ENCODE measurements at regions not wholly inside any gene's neighbourhood (a gene's known extent, or its start where the extent isn't known, plus 50 kb on each side); places are given as distances from the start of the nearest gene placed in this dataset.

GRCh38 chr5:104266161-104266560, 703.6 kb upstream of the NUDT12 start:
- intact Hi-C loops (cut with micrococcal nuclease) = no loop called here
- no peak overlapping the region for H3K4me3 ChIP-seq
- no peaks in the 10 kb centered on the region for H3K36me3 ChIP-seq
- no peak for TF ChIP-seq CTCF (IDR thresholded peaks at IDR 0.05; ENCODE audit: borderline replicate concordance)
- no peak for DNase-seq
- H3K27ac ChIP-seq (replicated peaks) = no peak overlapping the region
- no peaks in the 10 kb centered on the region for H3K9me3 ChIP-seq (replicated peaks)
- H3K27me3 ChIP-seq (ENCODE audit: low read depth) = no peaks in the 10 kb centered on the region
- no peaks in the 10 kb centered on the region for H3K4me1 ChIP-seq

GRCh38 chr5:104265531-104266140, 703.0 kb upstream of the NUDT12 start:
- H3K36me3 ChIP-seq = no peaks in the 10 kb centered on the region
- H3K4me1 ChIP-seq = no peaks in the 10 kb centered on the region
- DNase-seq = no peak
- intact Hi-C loops (cut with micrococcal nuclease) = no loop called here
- no peak for TF ChIP-seq CTCF (IDR thresholded peaks at IDR 0.05; ENCODE audit: borderline replicate concordance)
- no peaks in the 10 kb centered on the region for H3K9me3 ChIP-seq (replicated peaks)
- no peak overlapping the region for H3K4me3 ChIP-seq
- H3K27ac ChIP-seq (replicated peaks) = no peak overlapping the region
- H3K27me3 ChIP-seq (ENCODE audit: low read depth) = no peaks in the 10 kb centered on the region

GRCh38 chr5:104247260-104247659, 684.7 kb upstream of the NUDT12 start:
- intact Hi-C loops (cut with micrococcal nuclease) = no loop called here
- Histone ChIP-seq H3K36me3 (no peaks in the 10 kb centered on the region), H3K9me3 (replicated peaks) (no peaks in the 10 kb centered on the region), H3K27ac (replicated peaks) (no peak overlapping the region), H3K4me1 (no peaks in the 10 kb centered on the region), H3K27me3 (ENCODE audit: low read depth) (no peaks in the 10 kb centered on the region), H3K4me3 (no peak overlapping the region)
- DNase-seq = no peak
- no peak for TF ChIP-seq CTCF (IDR thresholded peaks at IDR 0.05; ENCODE audit: borderline replicate concordance)

- Histone ChIP-seq H3K36me3 (no peaks in the 10 kb centered on the region), H3K27ac (replicated peaks) (no peak overlapping the region), H3K4me3 (no peak overlapping the region), H3K4me1 (no peaks in the 10 kb centered on the region), H3K27me3 (ENCODE audit: low read depth) (no peaks in the 10 kb centered on the region), H3K9me3 (replicated peaks) (no peaks in the 10 kb centered on the region)
- no peak for TF ChIP-seq CTCF (IDR thresholded peaks at IDR 0.05; ENCODE audit: borderline replicate concordance)
- intact Hi-C loops (cut with micrococcal nuclease) = no loop called here
- DNase-seq = no peak
Observed at GRCh38 chr5:104241046-104241445, 678.5 kb upstream of the NUDT12 start.

DNA sequence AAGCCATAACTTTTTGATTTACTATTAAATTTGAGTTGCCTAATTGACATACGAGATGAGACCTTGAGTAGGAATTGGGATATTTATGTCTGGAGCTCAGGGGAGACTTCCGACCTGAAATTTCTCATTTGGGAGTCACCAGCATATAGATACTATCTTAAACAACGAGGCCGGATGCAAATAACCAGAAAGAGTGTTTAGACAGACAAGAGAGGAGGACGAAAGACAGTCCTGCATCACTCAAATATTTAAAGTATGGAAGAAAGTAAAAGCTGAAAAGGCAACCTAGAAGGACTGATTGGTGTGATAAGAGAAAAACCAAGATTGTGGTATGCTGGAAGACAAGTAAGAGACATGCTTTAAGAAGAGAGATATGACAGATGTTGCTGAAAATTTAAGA, 675.0 kb upstream of the NUDT12 start:
- intact Hi-C loops (cut with micrococcal nuclease) = no loop called here
- H3K9me3 ChIP-seq (replicated peaks) = no peaks in the 10 kb centered on the region
- H3K27ac ChIP-seq (replicated peaks) = no peak overlapping the region
- H3K27me3 ChIP-seq (ENCODE audit: low read depth) = no peaks in the 10 kb centered on the region
- H3K4me3 ChIP-seq = no peak overlapping the region
- no peaks in the 10 kb centered on the region for H3K4me1 ChIP-seq
- no peak for DNase-seq
- H3K36me3 ChIP-seq = no peaks in the 10 kb centered on the region
- TF ChIP-seq CTCF (IDR thresholded peaks at IDR 0.05; ENCODE audit: borderline replicate concordance) = no peak

All from left ventricle myocardium inferior (tissue), 1 donor.